Left ventricle myocardium inferior (tissue), 1 donor: ENCODE measurements at regions not wholly inside any gene's neighbourhood (a gene's known extent, or its start where the extent isn't known, plus 50 kb on each side); places are given as distances from the start of the nearest gene placed in this dataset.

Source experiments
- DNase-seq: peaks from one replicate; pipeline ENCODE4 v3.0.0-alpha.2; 2020
- H3K27ac ChIP-seq: fragments of 200-600 bp; replicated peaks from 2 replicates; pipeline ENCODE4 v1.8.0; 2021
- H3K27me3 ChIP-seq: fragments of 200-600 bp; 2 replicates; pipeline ENCODE4 v1.8.0; 2021; ENCODE audit warnings: low read depth
- H3K36me3 ChIP-seq: fragments of 200-600 bp; 2 replicates; pipeline ENCODE4 v1.8.0; 2021
- H3K4me1 ChIP-seq: fragments of 200-600 bp; 2 replicates; pipeline ENCODE4 v1.8.0; 2021
- H3K4me3 ChIP-seq: fragments of 200-600 bp; 2 replicates; pipeline ENCODE4 v1.8.0; 2021; ENCODE audit warnings: mild to moderate bottlenecking, moderate library complexity
- H3K9me3 ChIP-seq: fragments of 200-600 bp; replicated peaks from 2 replicates; pipeline ENCODE4 v1.8.0; 2021
- CTCF ChIP-seq: fragments of 200-600 bp; IDR thresholded peaks from 2 replicates; pipeline ENCODE4 v1.8.0; 2021; ENCODE audit warnings: antibody characterized with exemption, mild to moderate bottlenecking, borderline replicate concordance
- intact Hi-C: fragments of 100-400 bp; cut with micrococcal nuclease; formaldehyde crosslinking; loops from one replicate; pipeline ENCODE4 v1.11.0; 2022
- donor health status: DM: no; HTN: yes; CAD: no; lungs with severe emphysema.

- no peak overlapping the region for H3K4me3 ChIP-seq
- intact Hi-C loops, result no loop called here
- H3K27me3 ChIP-seq, result no peaks in the 10 kb centered on the region
- peaks cover 6% of the 10 kb centered on the region for H3K9me3 ChIP-seq
- no peak for DNase-seq
- no peak overlapping the region for H3K27ac ChIP-seq
- no peaks in the 10 kb centered on the region for H3K4me1 ChIP-seq
- H3K36me3 ChIP-seq, result no peaks in the 10 kb centered on the region
- no peak for TF ChIP-seq CTCF
These were observed 177.6 kb downstream of the STK31 start for GRCh38 chr7:23887660-23888059.

GRCh38 chr7:23888958-23889357 lies 178.9 kb downstream of the STK31 start:
- intact Hi-C loops, result no loop called here
- no peak for TF ChIP-seq CTCF
- Histone ChIP-seq H3K27me3 (no peaks in the 10 kb centered on the region), H3K36me3 (no peaks in the 10 kb centered on the region), H3K27ac (no peak overlapping the region), H3K4me1 (no peaks in the 10 kb centered on the region), H3K4me3 (no peak overlapping the region), H3K9me3 (peaks cover 6% of the 10 kb centered on the region)
- DNase-seq, result no peak

GRCh38 chr7:23889566-23889965 lies 179.5 kb downstream of the STK31 start:
- Histone ChIP-seq H3K27me3 (peaks cover 5% of the 10 kb centered on the region), H3K4me3 (no peak overlapping the region), H3K27ac (no peak overlapping the region), H3K9me3 (peaks cover 6% of the 10 kb centered on the region), H3K36me3 (no peaks in the 10 kb centered on the region), H3K4me1 (no peaks in the 10 kb centered on the region)
- intact Hi-C loops, result no loop called here
- no peak for DNase-seq
- TF ChIP-seq CTCF, result no peak

GRCh38 chr7:23892019-23892418 lies 182.0 kb downstream of the STK31 start:
- Histone ChIP-seq H3K27me3 (peaks cover 18% of the 10 kb centered on the region), H3K36me3 (no peaks in the 10 kb centered on the region), H3K27ac (no peak overlapping the region), H3K4me3 (no peak overlapping the region), H3K9me3 (peaks cover 6% of the 10 kb centered on the region), H3K4me1 (no peaks in the 10 kb centered on the region)
- no peak for TF ChIP-seq CTCF
- DNase-seq, result no peak
- intact Hi-C loops, result no loop called here

- intact Hi-C loops, result no loop called here
- Histone ChIP-seq H3K27me3 (peaks cover 18% of the 10 kb centered on the region), H3K4me1 (no peaks in the 10 kb centered on the region), H3K4me3 (no peak overlapping the region), H3K36me3 (no peaks in the 10 kb centered on the region), H3K9me3 (peaks cover 6% of the 10 kb centered on the region), H3K27ac (no peak overlapping the region)
- no peak for DNase-seq
- no peak for TF ChIP-seq CTCF
These were observed 183.3 kb downstream of the STK31 start for GRCh38 chr7:23893176-23893941.
